Liver (tissue), 8 donors: ENCODE measurements at regions not wholly inside any gene's neighbourhood (a gene's known extent, or its start where the extent isn't known, plus 50 kb on each side); places are given as distances from the start of the nearest gene placed in this dataset.
"Not testable (repeated sequence)": the region's sequence is repeated elsewhere in the genome, so short reads cannot be mapped to it uniquely, and the experiment has no call there.

Experiments
- DNase-seq: peaks from one replicate; pipeline ENCODE4 v3.0.0-alpha.2; 2017; ENCODE audit warnings: low spot score
- H3K27ac ChIP-seq, 2 donors: one replicate each; pipeline ENCODE4 v1.7.0; 2013; ENCODE audit warnings: inconsistent platforms in 2 of 2, low read length in 2 of 2, control low read depth in 1 of 2, low read depth in 1 of 2, mild to moderate bottlenecking in 1 of 2
- H3K27me3 ChIP-seq, 4 donors: one replicate each; pipeline versions ENCODE4 v1.6.1 to v1.7.0; 2013; ENCODE audit warnings: low read length in 3 of 4, inconsistent platforms in 1 of 4, mild to moderate bottlenecking in 1 of 4, moderate library complexity in 1 of 4; ENCODE audit not compliant: control insufficient read depth in 4 of 4, insufficient read depth in 4 of 4
- H3K36me3 ChIP-seq, 4 donors: one replicate each; pipeline versions ENCODE4 v1.6.1 to v1.7.0; 2013; ENCODE audit warnings: low read length in 3 of 4, mild to moderate bottlenecking in 3 of 4, low read depth in 1 of 4, moderate library complexity in 1 of 4; ENCODE audit not compliant: control insufficient read depth in 4 of 4, insufficient read depth in 3 of 4
- H3K4me1 ChIP-seq, 4 donors: one replicate each; pipeline versions ENCODE4 v1.6.1 to v1.7.0; 2013; ENCODE audit warnings: low read length in 3 of 4, mild to moderate bottlenecking in 3 of 4, moderate library complexity in 1 of 4; ENCODE audit not compliant: control insufficient read depth in 4 of 4, insufficient read depth in 4 of 4
- H3K4me3 ChIP-seq, 3 donors: one replicate each; pipeline versions ENCODE4 v1.6.1 to v1.7.0; 2013; ENCODE audit warnings: low read length in 3 of 3, control low read depth in 1 of 3, low read depth in 1 of 3, mild to moderate bottlenecking in 1 of 3
- H3K9ac ChIP-seq, 2 donors: one replicate each; pipeline ENCODE4 v1.7.0; 2013; ENCODE audit warnings: low read length in 2 of 2, mild to moderate bottlenecking in 2 of 2, moderate library complexity in 2 of 2, control low read depth in 1 of 2, low read depth in 1 of 2
- H3K9me3 ChIP-seq, 4 donors: one replicate each; pipeline versions ENCODE4 v1.6.1 to v1.7.0; 2013; ENCODE audit warnings: low read length in 3 of 4; ENCODE audit not compliant: control insufficient read depth in 4 of 4
- CTCF ChIP-seq: fragments of 150-350 bp; IDR thresholded peaks from 2 replicates; pipeline ENCODE4 v1.5.1; 2017; ENCODE audit warnings: improper control_type of control experiment, low read depth, low read length; ENCODE audit not compliant: missing input control
- FOXA1 ChIP-seq: IDR thresholded peaks from 2 replicates; pipeline ENCODE4 v1.6.1; 2016; ENCODE audit warnings: antibody characterized with exemption
- FOXA2 ChIP-seq: IDR thresholded peaks from 2 replicates; pipeline ENCODE4 v1.6.1; 2016; ENCODE audit warnings: antibody characterized with exemption
- GABPA ChIP-seq, 2 donors: IDR thresholded peaks in 1 of 2; conservative IDR thresholded peaks in 1 of 2; 2 replicates each; pipeline ENCODE4 v1.6.1; 2016; ENCODE audit warnings: antibody characterized with exemption in 2 of 2, mild to moderate bottlenecking in 1 of 2, moderate library complexity in 1 of 2
- HNF4A ChIP-seq, 2 donors: conservative IDR thresholded peaks; 2 replicates each; pipeline ENCODE4 v1.6.1; 2016; ENCODE audit warnings: antibody characterized with exemption in 2 of 2, mild to moderate bottlenecking in 2 of 2
- HNF4G ChIP-seq: IDR thresholded peaks from 2 replicates; pipeline ENCODE4 v1.6.1; 2016; ENCODE audit warnings: antibody characterized with exemption
- JUND ChIP-seq, 2 donors: IDR thresholded peaks; 2 replicates each; pipeline ENCODE4 v1.6.1; 2016; ENCODE audit warnings: antibody characterized with exemption in 2 of 2
- NR2F2 ChIP-seq: IDR thresholded peaks from 2 replicates; pipeline ENCODE4 v1.6.1; 2016; ENCODE audit warnings: antibody characterized with exemption
- RAD21 ChIP-seq, 2 donors: IDR thresholded peaks; 2 replicates each; pipeline ENCODE4 v1.6.1; 2016; ENCODE audit warnings: antibody characterized with exemption in 2 of 2, mild to moderate bottlenecking in 2 of 2
- RXRA ChIP-seq, 2 donors: IDR thresholded peaks; 2 replicates each; pipeline ENCODE4 v1.6.1; 2017 to 2018; ENCODE audit warnings: antibody characterized with exemption in 2 of 2, mild to moderate bottlenecking in 1 of 2
- YY1 ChIP-seq: IDR thresholded peaks from 2 replicates; pipeline ENCODE4 v1.6.1; 2016; ENCODE audit warnings: antibody characterized with exemption, mild to moderate bottlenecking
- WGBS: extraction: QIAGEN DNeasy Blood & Tissue Kit; methylation state at CpG from one replicate; pipeline ENCODE4 v1.1.7; 2013; 5-methylcytosine and 5-hydroxymethylcytosine counted together
- TF ChIP-seq, protein P1 (sequence below): IDR thresholded peaks from 2 replicates; pipeline ENCODE4 v1.6.1; 2016; ENCODE audit warnings: antibody characterized with exemption, mild to moderate bottlenecking
- TF ChIP-seq, protein P2 (sequence below): IDR thresholded peaks from 2 replicates; pipeline ENCODE4 v1.6.1; 2016; ENCODE audit warnings: antibody characterized with exemption
- TF ChIP-seq, protein P3 (sequence below): IDR thresholded peaks from 2 replicates; pipeline ENCODE4 v1.6.1; 2016; ENCODE audit warnings: antibody characterized with exemption
- donor health status: healthy.
- donor health status: healthy.
- donor health status: healthy.
- donor health status: healthy.
- donor health status: healthy.

GRCh38 chr6:14521141-14521540 is 403.6 kb downstream of the CD83 start:
- H3K27ac ChIP-seq: no peak overlapping the region
- no peak for DNase-seq
- no peaks in the 10 kb centered on the region for H3K36me3 ChIP-seq
- H3K4me1 ChIP-seq: no peaks in the 10 kb centered on the region
- TF ChIP-seq RXRA (IDR thresholded peaks at IDR 0.05) (no peak), RAD21 (IDR thresholded peaks at IDR 0.05) (no peak), HNF4G (no peak)
- TF ChIP-seq, protein P1, sequence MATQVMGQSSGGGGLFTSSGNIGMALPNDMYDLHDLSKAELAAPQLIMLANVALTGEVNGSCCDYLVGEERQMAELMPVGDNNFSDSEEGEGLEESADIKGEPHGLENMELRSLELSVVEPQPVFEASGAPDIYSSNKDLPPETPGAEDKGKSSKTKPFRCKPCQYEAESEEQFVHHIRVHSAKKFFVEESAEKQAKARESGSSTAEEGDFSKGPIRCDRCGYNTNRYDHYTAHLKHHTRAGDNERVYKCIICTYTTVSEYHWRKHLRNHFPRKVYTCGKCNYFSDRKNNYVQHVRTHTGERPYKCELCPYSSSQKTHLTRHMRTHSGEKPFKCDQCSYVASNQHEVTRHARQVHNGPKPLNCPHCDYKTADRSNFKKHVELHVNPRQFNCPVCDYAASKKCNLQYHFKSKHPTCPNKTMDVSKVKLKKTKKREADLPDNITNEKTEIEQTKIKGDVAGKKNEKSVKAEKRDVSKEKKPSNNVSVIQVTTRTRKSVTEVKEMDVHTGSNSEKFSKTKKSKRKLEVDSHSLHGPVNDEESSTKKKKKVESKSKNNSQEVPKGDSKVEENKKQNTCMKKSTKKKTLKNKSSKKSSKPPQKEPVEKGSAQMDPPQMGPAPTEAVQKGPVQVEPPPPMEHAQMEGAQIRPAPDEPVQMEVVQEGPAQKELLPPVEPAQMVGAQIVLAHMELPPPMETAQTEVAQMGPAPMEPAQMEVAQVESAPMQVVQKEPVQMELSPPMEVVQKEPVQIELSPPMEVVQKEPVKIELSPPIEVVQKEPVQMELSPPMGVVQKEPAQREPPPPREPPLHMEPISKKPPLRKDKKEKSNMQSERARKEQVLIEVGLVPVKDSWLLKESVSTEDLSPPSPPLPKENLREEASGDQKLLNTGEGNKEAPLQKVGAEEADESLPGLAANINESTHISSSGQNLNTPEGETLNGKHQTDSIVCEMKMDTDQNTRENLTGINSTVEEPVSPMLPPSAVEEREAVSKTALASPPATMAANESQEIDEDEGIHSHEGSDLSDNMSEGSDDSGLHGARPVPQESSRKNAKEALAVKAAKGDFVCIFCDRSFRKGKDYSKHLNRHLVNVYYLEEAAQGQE: no peak
- H3K27me3 ChIP-seq: no peaks in the 10 kb centered on the region
- H3K9me3 ChIP-seq: no peaks in the 10 kb centered on the region
- no peak overlapping the region for H3K9ac ChIP-seq
- 90% methylated on average over 5 of the region's 5 CpGs for WGBS
- H3K4me3 ChIP-seq: no peak overlapping the region

DNA sequence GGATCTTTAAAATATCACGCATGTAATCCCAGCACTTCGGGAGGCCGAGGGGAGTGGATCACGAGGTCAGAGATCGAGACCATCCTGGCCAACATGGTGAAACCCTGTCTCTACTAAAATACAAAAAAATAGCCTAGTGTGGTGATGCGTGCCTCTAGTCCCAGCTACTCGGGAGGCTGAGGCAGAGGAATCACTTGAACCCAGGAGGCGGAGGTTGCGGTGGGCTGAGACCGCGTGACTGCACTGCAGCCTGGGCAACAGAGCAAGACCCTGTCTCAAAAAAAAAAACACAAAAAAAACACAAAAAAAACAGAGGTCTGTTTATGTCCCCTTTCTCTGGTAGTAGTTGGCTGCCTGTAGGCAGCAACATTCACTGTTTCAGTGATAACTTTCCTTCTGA is 404.3 kb downstream of the CD83 start:
- 96% methylated on average over 11 of the region's 11 CpGs for WGBS
- not testable (repeated sequence) for DNase-seq, H3K9me3 ChIP-seq

GRCh38 chr6:14524319-14524718 is 406.7 kb downstream of the CD83 start:
- Histone ChIP-seq H3K9me3 (no peaks in the 10 kb centered on the region), H3K36me3 (no peaks in the 10 kb centered on the region), H3K27ac (no peak overlapping the region), H3K4me3 (no peak overlapping the region), H3K4me1 (no peaks in the 10 kb centered on the region), H3K27me3 (no peaks in the 10 kb centered on the region), H3K9ac (no peak overlapping the region)
- TF ChIP-seq JUND (IDR thresholded peaks at IDR 0.05) (no peak), GABPA (IDR thresholded peaks at IDR 0.05 in 1 of 2, conservative IDR thresholded peaks at IDR 0.05 in 1 of 2) (no peak)
- no peak for DNase-seq
- 73% methylated on average over 3 of the region's 3 CpGs for WGBS

More for the DNA sequence above, 404.3 kb downstream of the CD83 start:
- not testable (repeated sequence) for H3K36me3 ChIP-seq, H3K27me3 ChIP-seq, H3K4me1 ChIP-seq, H3K4me3 ChIP-seq, H3K27ac ChIP-seq, H3K9ac ChIP-seq

DNA sequence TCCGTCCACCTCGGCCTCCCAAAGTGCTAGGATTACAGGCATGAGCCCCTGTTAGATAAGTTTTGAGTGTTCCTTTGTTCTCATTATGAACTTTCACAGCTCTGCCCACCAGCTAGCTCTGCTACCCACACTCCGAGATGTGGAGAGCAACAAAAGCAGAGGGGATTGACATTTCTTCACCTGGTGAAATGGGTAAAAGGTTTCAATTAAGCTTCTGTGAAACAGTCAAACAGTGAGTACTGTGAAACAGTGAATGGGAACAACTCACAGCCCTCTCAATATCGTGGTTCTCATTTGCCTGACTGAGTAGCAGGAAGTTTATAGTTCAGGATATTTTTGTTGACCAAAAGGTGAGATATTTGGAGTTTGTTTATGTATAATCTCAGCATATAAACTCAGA is 412.8 kb downstream of the CD83 start:
- no peak overlapping the region for H3K27ac ChIP-seq
- TF ChIP-seq, protein P2, sequence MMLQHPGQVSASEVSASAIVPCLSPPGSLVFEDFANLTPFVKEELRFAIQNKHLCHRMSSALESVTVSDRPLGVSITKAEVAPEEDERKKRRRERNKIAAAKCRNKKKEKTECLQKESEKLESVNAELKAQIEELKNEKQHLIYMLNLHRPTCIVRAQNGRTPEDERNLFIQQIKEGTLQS: no peak
- no peak for TF ChIP-seq HNF4G
- no peak for TF ChIP-seq FOXA1
- TF ChIP-seq CTCF: no peak
- TF ChIP-seq, protein P3, sequence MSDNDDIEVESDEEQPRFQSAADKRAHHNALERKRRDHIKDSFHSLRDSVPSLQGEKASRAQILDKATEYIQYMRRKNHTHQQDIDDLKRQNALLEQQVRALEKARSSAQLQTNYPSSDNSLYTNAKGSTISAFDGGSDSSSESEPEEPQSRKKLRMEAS: no peak
- TF ChIP-seq HNF4A (conservative IDR thresholded peaks at IDR 0.05): no peak
- TF ChIP-seq, protein P1: no peak
- no peak for TF ChIP-seq NR2F2
- no peak for TF ChIP-seq GABPA (IDR thresholded peaks at IDR 0.05 in 1 of 2, conservative IDR thresholded peaks at IDR 0.05 in 1 of 2)
- no peak for TF ChIP-seq RXRA (IDR thresholded peaks at IDR 0.05)
- no peak for TF ChIP-seq YY1
- no peak for TF ChIP-seq JUND (IDR thresholded peaks at IDR 0.05)
- no peak for TF ChIP-seq FOXA2
- H3K36me3 ChIP-seq: no peaks in the 10 kb centered on the region
- no peak for DNase-seq
- 82% methylated on average over 4 of the region's 4 CpGs for WGBS
- no peak overlapping the region for H3K4me3 ChIP-seq
- no peaks in the 10 kb centered on the region for H3K4me1 ChIP-seq
- H3K9me3 ChIP-seq: no peaks in the 10 kb centered on the region
- H3K27me3 ChIP-seq: no peaks in the 10 kb centered on the region
- no peak overlapping the region for H3K9ac ChIP-seq
